Limb (tissue), 2 donors: ENCODE measurements at regions not wholly inside any gene's neighbourhood (a gene's known extent, or its start where the extent isn't known, plus 50 kb on each side); places are given as distances from the start of the nearest gene placed in this dataset.
"Not testable (repeated sequence)": the region's sequence is repeated elsewhere in the genome, so short reads cannot be mapped to it uniquely, and the experiment has no call there.

ENCODE experiments used
- DNase-seq, 2 donors: peaks; one replicate each; pipeline ENCODE4 v3.0.0-alpha.2; 2016; ENCODE audit errors: extremely low spot score in 2 of 2

DNA sequence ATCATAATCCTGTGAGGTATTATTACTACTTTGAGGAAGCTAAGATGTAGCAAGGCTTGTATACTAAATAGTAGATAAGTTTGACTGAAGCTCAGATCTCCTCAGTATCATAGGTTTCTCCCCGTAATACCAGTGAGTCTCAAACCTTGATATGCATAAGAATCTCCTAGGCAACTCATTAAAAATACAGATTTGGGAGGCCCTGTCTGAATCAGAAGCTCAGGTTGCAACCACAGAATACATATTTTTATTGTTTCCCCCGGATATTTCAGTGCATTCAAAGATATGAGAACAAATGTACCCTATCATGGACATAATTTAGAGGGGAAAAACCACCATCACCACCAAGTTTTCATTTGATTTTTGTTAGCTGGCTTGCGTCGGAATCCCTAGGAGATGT lies 242.1 kb upstream of the C2CD4B start:
- DNase-seq = no peak

DNA sequence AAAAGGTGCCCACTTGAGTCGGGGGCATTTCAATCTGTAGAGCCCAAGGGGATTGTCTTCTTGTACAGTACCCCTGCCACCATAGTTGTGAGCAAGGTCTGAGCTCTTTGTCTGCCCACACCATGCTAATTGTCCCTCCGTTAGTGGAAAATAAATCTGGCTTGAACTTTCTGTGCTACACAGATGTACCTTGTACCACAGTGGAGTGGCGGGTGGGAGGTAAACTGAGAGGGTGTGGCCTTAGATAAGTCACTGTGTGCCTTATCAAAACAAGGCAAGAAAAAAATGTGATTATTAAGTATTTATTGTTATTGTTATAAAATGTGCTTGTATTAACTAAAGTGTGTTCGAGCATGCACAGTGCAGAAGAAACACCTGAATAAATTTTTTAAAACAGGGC lies 242.9 kb upstream of the C2CD4B start:
- no peak for DNase-seq

- no peak for DNase-seq
Observed at GRCh38 chr15:62409466-62409865, 244.4 kb upstream of the C2CD4B start.

- DNase-seq = no peak
Observed at GRCh38 chr15:62412686-62413085, 247.6 kb upstream of the C2CD4B start.

DNA sequence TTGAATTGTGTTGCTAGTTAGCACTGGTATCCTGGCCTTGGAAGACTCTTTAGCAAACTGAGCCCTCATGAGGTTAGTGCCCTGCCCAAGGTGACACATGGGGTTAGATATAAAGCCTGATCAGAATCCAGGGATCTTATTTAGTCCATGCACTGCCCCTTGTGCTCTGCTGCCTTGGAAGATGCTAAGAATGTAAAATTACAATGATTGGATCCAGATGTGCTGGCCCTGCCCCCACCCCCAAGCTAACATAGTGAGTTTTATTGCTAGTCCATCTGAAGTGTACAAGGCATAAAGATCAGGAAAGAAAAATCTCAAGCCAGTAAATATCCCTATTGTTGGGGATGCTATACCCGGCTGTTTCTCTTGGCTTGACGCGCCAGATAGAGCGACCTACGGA lies 248.1 kb upstream of the C2CD4B start:
- DNase-seq = peak; percentile 34 to 61

- no peak for DNase-seq
Observed at GRCh38 chr15:62413786-62414185, 248.7 kb upstream of the C2CD4B start.

- DNase-seq = no peak
Observed at GRCh38 chr15:62415498-62415897, 250.4 kb upstream of the C2CD4B start.

DNA sequence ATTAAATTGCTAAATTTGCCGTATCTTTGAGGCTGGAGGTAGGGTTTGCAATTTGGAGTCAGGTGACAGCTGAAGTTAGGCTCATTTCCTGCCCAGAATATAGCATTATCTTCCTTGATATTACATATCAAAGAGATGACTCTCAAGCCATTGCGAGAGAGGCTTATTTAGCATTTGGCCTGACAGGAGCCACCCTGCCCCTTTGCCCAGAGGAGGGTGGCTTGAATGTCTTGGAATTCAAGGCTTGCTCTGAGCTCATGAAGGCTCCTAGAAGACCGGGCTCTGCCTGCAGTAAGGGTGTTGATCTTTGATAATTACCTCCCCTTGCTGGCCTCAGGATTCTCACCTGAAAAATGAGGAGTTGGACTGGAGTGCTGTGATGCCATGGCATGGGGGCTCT lies 251.4 kb upstream of the C2CD4B start:
- DNase-seq = no peak

DNA sequence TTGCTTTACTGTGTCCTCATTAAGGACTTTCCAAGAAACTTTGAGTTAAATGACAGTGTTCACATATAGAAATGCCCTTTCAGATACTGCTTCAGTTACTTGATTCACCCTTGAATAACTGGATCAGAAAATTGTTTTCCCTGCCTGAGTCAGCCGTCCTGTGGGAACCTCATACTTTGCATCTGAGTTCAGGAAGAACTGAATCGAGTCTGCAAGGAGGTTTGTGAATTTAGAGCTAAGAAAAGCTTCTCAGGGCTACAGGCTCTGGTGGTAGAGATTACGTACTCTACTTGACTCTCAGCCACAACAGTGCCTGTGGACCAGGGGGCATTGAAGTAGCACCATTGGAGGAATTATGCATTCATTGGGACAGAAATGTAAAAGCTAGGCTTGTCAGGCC lies 252.4 kb upstream of the C2CD4B start:
- no peak for DNase-seq

GRCh38 chr15:62418496-62418895 lies 253.4 kb upstream of the C2CD4B start:
- not testable (repeated sequence) for DNase-seq

DNA sequence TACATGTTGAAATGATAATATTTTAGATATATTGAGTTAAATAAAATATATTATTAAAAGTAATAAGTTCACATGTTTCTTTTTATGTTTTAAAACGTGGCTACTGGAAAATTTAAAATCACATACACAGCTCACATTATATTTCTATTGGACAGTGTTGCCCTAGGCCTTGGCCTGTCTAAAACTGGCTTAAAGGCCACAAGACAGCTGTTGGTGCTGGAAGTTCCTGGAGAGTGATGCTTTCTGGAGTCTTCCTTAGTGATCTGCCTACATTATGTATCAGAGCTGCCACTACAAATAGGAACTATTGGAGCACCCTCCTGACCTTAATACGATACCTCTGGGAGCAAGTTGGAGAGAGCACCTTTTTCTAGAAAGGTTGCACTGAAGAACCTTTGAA lies 254.1 kb upstream of the C2CD4B start:
- no peak for DNase-seq

- not testable (repeated sequence) for DNase-seq
Observed at GRCh38 chr15:62420371-62420770, 255.3 kb upstream of the C2CD4B start.

DNA sequence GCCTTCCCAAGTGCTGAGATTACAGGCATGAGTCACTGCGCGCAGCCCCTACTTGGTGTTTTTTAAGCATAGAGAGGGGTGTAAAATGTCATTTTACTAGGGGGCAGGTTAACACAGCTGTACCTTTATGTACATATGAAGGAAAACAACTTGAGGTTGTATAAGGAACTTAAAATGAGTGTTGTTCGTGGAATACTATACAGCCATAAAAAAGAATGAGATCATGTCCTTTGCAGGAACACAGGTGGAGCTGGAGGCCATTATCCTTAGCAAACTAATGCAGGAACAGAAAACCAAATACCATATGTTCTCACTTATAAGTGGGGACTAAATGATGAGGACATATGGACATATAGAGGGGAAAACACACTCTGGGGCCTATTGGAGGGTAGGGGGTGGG lies 256.2 kb upstream of the C2CD4B start:
- no peak for DNase-seq

DNA sequence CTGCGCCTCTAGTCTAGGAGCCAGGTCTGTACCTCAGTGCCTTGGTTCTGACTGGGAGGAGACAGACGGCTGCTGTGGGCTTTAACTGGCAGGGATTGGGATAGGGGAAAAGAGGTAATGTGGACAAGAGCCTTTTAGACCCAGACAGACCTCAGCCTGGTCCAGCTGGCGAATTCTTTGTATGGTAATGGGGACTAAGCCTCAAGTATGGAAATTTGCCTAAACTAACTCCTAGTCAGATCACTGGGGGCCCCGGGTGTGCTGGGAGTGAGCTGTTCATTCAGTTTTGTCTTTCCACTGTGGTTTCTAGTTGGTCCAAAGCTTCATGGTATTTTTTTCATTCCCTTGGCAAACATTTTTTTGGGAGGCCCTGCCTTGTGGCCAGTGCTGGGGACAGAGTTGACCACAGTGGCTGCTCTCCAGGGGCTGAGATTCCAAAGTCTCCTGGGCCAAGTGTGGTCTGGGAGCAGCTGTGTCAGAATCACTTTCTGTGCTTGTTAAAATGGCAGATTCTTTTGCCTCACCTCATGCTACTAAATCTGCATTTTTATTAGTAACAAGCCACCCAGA lies 261.4 kb upstream of the C2CD4B start:
- DNase-seq = no peak

DNA sequence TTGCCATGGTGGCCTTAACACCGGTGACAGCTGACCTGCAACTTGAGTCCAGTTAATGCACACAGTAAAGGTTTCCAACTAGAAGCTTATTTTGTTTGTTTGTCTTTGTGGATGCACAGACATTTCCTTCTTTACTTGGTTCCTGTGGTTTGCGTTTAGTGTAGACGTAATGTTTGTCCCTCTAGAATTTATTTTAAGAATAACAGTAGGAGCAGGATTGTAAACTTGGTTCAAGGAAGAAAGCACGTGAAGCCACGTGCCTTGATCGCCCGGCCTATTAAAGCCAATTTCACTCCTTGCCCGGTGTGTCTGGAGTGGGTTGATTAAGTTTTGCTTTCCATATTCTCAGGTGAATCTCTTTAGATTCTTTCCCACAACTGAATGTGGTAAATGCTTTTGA lies 263.2 kb upstream of the C2CD4B start:
- no peak for DNase-seq

DNA sequence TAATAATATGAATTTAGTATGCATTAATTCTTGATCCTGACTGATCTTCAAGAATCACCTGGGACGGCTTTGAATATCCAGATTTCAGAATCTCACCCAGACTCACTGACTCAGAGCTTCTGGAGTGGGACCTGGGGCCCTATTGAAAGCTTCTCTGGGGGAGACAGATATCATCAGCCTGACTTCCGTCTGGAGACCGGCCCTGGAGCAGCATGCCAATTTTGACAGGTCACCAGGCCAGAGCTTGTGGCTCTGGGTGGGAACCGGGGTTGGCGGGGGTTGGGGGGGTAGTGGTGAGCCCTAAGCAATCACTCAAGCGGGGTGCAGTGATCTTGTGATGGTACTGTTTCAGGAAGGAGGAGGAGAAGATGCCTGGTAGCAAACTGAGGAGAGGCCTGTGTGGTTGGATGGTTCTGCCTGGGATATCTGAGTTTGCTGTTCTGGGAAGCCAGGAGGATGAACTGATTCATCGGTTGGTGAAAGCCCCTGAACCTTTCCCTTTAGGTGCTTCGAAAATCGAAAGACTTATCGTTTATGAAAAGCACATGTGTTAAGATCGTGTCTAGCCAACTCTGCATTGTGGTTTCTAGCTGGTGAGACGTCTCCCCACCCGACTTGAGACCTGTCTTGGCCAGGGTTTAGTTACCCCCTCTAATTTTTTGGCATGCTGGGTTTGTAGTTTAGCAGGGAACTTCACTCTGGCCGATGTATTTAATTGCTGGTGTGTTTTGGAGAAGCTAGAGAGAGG lies 263.9 kb upstream of the C2CD4B start:
- DNase-seq = no peak

GRCh38 chr15:62430056-62430455 lies 265.0 kb upstream of the C2CD4B start:
- no peak for DNase-seq

DNA sequence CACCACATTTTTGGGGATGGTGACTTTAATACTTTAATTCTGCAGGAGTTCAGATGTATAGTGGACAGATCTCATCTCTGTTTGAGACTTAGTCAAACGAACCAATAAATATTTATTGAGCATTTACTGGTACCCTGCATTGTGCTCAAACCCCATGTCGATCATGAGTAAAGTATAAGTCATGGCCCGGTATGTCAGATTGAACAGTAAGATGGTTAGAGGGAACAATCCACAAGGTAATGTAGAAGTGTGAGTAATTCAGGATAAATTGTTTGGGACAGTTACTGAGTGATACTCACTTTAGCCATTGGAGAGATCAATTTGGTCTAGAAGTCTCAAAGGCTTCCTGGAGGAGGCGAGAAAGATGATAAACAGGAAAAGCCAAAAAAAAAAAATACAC lies 265.5 kb upstream of the C2CD4B start:
- DNase-seq = no peak

DNA sequence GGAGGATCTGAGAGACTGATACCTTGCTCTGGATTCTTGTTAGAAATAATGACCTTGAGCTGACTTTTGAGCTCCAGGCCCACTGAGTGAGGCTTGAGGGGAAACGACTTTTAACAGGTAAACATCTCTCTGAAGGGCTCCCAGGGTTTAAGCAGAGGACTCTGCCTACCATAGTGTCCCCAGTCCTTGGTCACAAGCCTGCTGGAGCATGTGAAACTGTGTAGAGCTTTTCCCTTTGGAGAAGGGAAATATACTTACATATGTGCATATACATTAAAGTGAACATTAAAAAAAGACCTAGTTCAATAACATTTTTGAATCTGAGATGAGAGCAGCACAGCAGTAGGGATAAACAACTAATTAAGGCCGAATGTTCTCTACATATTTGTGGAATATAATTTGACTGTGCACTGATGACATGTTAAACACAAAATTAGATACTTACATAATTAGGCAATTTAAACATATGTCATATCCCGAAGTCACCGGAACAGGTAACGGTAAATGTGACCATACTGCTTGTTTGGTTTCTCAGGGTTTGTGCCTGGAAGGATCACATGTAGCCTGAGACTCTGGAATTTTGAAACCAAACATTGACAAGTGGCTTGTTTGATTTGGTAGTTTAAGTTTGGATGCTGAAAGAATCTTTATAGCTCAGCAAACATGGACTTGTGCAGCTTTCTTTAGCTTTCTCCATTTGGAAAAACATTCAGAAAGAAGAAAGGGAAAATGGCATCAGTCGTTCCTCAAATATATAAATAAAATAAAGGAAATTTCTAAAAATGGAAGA lies 266.1 kb upstream of the C2CD4B start:
- no peak for DNase-seq

DNA sequence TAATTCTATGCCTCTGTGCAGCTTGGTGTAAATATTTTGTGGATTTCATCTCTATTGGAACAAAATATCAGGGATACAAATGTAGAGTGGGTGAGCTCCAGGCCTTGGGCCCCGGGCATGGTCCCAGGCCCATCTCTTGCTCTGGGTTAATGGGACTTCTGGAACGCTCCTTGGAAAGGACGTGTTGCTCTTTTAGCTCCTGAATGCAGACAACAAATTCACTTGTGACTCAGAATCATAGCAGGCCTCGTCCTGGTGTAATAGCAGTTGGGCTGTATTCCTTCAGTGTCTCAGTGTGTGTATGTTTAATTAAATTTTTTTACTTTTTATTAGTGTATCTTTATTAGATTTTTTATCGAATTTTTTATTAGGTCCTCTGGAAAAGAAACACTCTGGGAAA lies 266.7 kb upstream of the C2CD4B start:
- DNase-seq = no peak

GRCh38 chr15:62432702-62433398 lies 267.8 kb upstream of the C2CD4B start:
- DNase-seq = no peak

DNA sequence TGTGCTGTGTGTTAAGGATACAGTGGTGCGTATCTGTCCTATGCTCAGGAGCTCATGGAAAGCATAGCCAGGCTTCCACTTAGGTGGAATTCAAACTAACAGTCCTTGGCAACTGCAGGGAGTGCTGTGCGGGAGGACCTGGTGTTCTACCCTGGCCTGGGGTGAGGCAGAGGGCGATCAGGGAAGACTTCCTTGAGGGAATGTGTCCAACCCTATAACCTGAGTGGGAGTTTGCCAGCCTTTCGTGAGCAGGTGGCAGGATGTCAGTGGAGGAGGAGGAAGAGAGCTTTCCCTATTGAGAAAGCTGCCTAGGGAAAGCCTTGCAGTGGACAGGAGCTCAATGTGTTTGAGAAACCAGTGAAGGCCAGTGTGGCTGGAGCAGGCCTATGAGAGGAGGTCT lies 271.1 kb upstream of the C2CD4B start:
- DNase-seq = no peak
